SK-N-SH (cell line): ENCODE measurements at regions not wholly inside any gene's neighbourhood (a gene's known extent, or its start where the extent isn't known, plus 50 kb on each side); places are given as distances from the start of the nearest gene placed in this dataset.

Experiments used
- FOXM1 ChIP-seq: IDR thresholded peaks from 2 replicates; pipeline ENCODE4 v1.4.0; 2012; ENCODE audit warnings: low read depth, mild to moderate bottlenecking
- GABPA ChIP-seq: IDR thresholded peaks from 2 replicates; pipeline ENCODE4 v1.4.0; 2012; ENCODE audit warnings: low read depth, mild to moderate bottlenecking
- POLR2AphosphoS5 ChIP-seq: IDR thresholded peaks from 2 replicates; pipeline ENCODE4 v1.6.1; 2012; ENCODE audit warnings: low read depth, low read length
- REST ChIP-seq: IDR thresholded peaks from 2 replicates; pipeline ENCODE4 v1.6.1; 2012; ENCODE audit warnings: mild to moderate bottlenecking, low read depth, low read length, moderate library complexity
- RFX5 ChIP-seq: IDR thresholded peaks from 2 replicates; pipeline ENCODE4 v1.6.1; 2012; ENCODE audit warnings: mild to moderate bottlenecking, improper control_type of control experiment, low read length
- SIN3A ChIP-seq: IDR thresholded peaks from 2 replicates; pipeline ENCODE4 v1.6.1; 2012; ENCODE audit warnings: low read depth, mild to moderate bottlenecking, low read length, moderate library complexity, borderline replicate concordance
- SMC3 ChIP-seq: IDR thresholded peaks from 2 replicates; pipeline ENCODE4 v1.6.1; 2012; ENCODE audit warnings: low read depth, low read length, improper control_type of control experiment
- YY1 ChIP-seq: IDR thresholded peaks from 2 replicates; pipeline ENCODE4 v1.4.0; 2012; ENCODE audit warnings: low read depth, mild to moderate bottlenecking
- TF ChIP-seq, protein P1 (sequence below): fragments of 200-600 bp; sonication (generic); IDR thresholded peaks from 2 replicates; pipeline ENCODE4 v1.6.1; 2017; ENCODE audit warnings: antibody characterized with exemption, mild to moderate bottlenecking, moderate library complexity
- TF ChIP-seq, protein P2 (sequence below): IDR thresholded peaks from 2 replicates; pipeline ENCODE4 v1.4.0; 2012; ENCODE audit warnings: low read depth
- TF ChIP-seq, protein P3 (sequence below): IDR thresholded peaks from 2 replicates; pipeline ENCODE4; 2012

DNA sequence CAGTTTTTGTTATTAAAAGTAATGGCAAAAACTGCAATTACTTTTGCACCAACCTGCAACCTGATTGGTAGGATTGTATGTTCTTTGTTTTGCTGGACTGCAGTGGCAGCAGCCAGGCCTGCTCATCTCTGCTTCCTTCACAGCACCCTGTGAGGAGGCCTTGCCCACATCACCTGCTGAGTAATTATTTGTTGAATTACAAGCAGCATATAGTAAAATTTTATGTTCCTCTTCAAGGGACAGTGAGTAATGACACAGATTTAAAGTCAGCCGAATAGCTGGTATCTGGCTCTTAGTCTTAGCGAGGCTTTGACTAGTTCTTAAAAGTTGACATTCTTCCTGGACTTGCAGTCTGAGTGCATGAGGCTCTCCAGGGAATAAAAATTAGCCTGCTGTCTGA, 435.1 kb downstream of the PRDM2 start:
- TF ChIP-seq POLR2AphosphoS5 (no peak), RFX5 (no peak), SIN3A (no peak), GABPA (no peak), SMC3 (no peak), YY1 (no peak), FOXM1 (no peak), REST (no peak)
- TF ChIP-seq, protein P1, sequence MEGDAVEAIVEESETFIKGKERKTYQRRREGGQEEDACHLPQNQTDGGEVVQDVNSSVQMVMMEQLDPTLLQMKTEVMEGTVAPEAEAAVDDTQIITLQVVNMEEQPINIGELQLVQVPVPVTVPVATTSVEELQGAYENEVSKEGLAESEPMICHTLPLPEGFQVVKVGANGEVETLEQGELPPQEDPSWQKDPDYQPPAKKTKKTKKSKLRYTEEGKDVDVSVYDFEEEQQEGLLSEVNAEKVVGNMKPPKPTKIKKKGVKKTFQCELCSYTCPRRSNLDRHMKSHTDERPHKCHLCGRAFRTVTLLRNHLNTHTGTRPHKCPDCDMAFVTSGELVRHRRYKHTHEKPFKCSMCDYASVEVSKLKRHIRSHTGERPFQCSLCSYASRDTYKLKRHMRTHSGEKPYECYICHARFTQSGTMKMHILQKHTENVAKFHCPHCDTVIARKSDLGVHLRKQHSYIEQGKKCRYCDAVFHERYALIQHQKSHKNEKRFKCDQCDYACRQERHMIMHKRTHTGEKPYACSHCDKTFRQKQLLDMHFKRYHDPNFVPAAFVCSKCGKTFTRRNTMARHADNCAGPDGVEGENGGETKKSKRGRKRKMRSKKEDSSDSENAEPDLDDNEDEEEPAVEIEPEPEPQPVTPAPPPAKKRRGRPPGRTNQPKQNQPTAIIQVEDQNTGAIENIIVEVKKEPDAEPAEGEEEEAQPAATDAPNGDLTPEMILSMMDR = no peak
- TF ChIP-seq, protein P2, sequence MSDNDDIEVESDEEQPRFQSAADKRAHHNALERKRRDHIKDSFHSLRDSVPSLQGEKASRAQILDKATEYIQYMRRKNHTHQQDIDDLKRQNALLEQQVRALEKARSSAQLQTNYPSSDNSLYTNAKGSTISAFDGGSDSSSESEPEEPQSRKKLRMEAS = no peak
- TF ChIP-seq, protein P3, sequence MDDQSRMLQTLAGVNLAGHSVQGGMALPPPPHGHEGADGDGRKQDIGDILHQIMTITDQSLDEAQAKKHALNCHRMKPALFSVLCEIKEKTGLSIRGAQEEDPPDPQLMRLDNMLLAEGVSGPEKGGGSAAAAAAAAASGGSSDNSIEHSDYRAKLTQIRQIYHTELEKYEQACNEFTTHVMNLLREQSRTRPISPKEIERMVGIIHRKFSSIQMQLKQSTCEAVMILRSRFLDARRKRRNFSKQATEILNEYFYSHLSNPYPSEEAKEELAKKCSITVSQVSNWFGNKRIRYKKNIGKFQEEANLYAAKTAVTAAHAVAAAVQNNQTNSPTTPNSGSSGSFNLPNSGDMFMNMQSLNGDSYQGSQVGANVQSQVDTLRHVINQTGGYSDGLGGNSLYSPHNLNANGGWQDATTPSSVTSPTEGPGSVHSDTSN = no peak
